H1 (cell line): ENCODE measurements at regions not wholly inside any gene's neighbourhood (a gene's known extent, or its start where the extent isn't known, plus 50 kb on each side); places are given as distances from the start of the nearest gene placed in this dataset.

Experiments used
- CTCF ChIA-PET: fragments of 300-600 bp; sonication (Branson Sonifier 250); formaldehyde crosslinking; loops from one replicate; lab custom pipeline; 2021; ENCODE audit not compliant: partially characterized antibody; lab: Charles Lee
- POLR2A ChIA-PET: fragments of 300-600 bp; sonication (Branson Sonifier 250); formaldehyde crosslinking; loops from one replicate; lab custom pipeline; 2021; ENCODE audit warnings: inconsistent platforms; ENCODE audit not compliant: partially characterized antibody; lab: Charles Lee
- DNase-seq, 2 experiments: peaks; one replicate each; pipeline versions ENCODE4 v3.0.0 to v3.0.0-alpha.2; 2010 to 2022; ENCODE audit warnings: low spot score in 2 of 2, low read depth in 1 of 2, mixed read lengths in 1 of 2
- FAIRE-seq: peaks from 2 replicates; lab custom pipeline; 2011; peaks lifted over from hg19 to GRCh38; lab: Jason Lieb, UNC
- H2AFZ ChIP-seq: 2 replicates; pipeline ENCODE4 v1.8.1; 2012; ENCODE audit warnings: low read length, inconsistent platforms
- H2AK5ac ChIP-seq: 2 replicates; pipeline ENCODE4 v1.6.1; 2013; ENCODE audit warnings: low read depth, low read length
- H2BK120ac ChIP-seq: replicated peaks from 2 replicates; pipeline ENCODE3; 2013; ENCODE audit warnings: low read depth, low read length, inconsistent platforms
- H2BK12ac ChIP-seq: 2 replicates; pipeline ENCODE4 v1.6.1; 2013; ENCODE audit warnings: low read depth, low read length
- H2BK15ac ChIP-seq: 2 replicates; pipeline ENCODE4 v1.6.1; 2013; ENCODE audit warnings: low read length
- H2BK20ac ChIP-seq: 2 replicates; pipeline ENCODE4 v1.6.1; 2013; ENCODE audit warnings: low read length
- H2BK5ac ChIP-seq: 2 replicates; pipeline ENCODE4 v1.6.1; 2013; ENCODE audit warnings: low read depth, low read length
- H3K14ac ChIP-seq: 2 replicates; pipeline ENCODE4 v1.6.1; 2013; ENCODE audit warnings: inconsistent platforms; ENCODE audit not compliant: insufficient read length
- H3K18ac ChIP-seq: 2 replicates; pipeline ENCODE4 v1.6.1; 2013; ENCODE audit warnings: low read length; ENCODE audit errors: extremely low read depth
- H3K23ac ChIP-seq: 2 replicates; pipeline ENCODE4 v1.6.1; 2013; ENCODE audit warnings: inconsistent platforms; ENCODE audit not compliant: insufficient read length
- H3K23me2 ChIP-seq: 2 replicates; pipeline ENCODE4 v1.6.1; 2013; ENCODE audit warnings: low read depth, low read length
- H3K27ac ChIP-seq: 2 replicates; pipeline ENCODE4 v1.6.1; 2011; ENCODE audit warnings: low read depth, low read length, inconsistent platforms
- H3K27me3 ChIP-seq, 4 experiments: replicated peaks in 1 of 4; 1 replicate in 1 of 4; 2 replicates in 3 of 4; pipeline versions ENCODE4 v1.6.1 to v1.8.1; 2011 to 2013; ENCODE audit warnings: low read length in 3 of 4, mild to moderate bottlenecking in 3 of 4, inconsistent platforms in 2 of 4, mixed read lengths in 2 of 4, moderate library complexity in 1 of 4; ENCODE audit not compliant: control insufficient read depth in 3 of 4, insufficient read depth in 3 of 4; ENCODE audit errors: extremely low read depth in 1 of 4
- H3K36me3 ChIP-seq, 4 experiments: 2 replicates each; pipeline versions ENCODE4 v1.6.1 to v1.8.1; 2011 to 2013; ENCODE audit warnings: mild to moderate bottlenecking in 4 of 4, low read length in 3 of 4, moderate library complexity in 2 of 4, control low read depth in 1 of 4, inconsistent platforms in 1 of 4; ENCODE audit not compliant: insufficient read depth in 4 of 4, control insufficient read depth in 2 of 4
- H3K4ac ChIP-seq: replicated peaks from 2 replicates; pipeline ENCODE3; 2013; ENCODE audit warnings: low read length, low read depth, mixed read lengths, inconsistent platforms; ENCODE audit not compliant: insufficient read length
- H3K4me1 ChIP-seq, 4 experiments: replicated peaks in 1 of 4; 1 replicate in 1 of 4; 2 replicates in 3 of 4; pipeline versions ENCODE4 v1.6.1 to v1.8.1; 2011 to 2013; ENCODE audit warnings: low read length in 3 of 4, inconsistent platforms in 2 of 4, mixed read lengths in 1 of 4; ENCODE audit not compliant: insufficient read depth in 4 of 4, control insufficient read depth in 3 of 4
- H3K4me2 ChIP-seq, 2 experiments: 2 replicates each; pipeline versions ENCODE4 v1.6.1 to v1.8.1; 2011 to 2013; ENCODE audit warnings: low read depth in 2 of 2, low read length in 2 of 2, control low read depth in 1 of 2, inconsistent platforms in 1 of 2, mild to moderate bottlenecking in 1 of 2; ENCODE audit not compliant: insufficient read depth in 1 of 2
- H3K4me3 ChIP-seq, 4 experiments: fragments of 200-600, 300-600 bp in 1 of 4; sonication (generic), shearing (Covaris generic), sonication (Bioruptor Twin) in 1 of 4; 2 replicates each; pipeline versions ENCODE4 v1.5.1 to v1.8.1; 2011 to 2016; ENCODE audit warnings: low read length in 4 of 4, low read depth in 3 of 4, control low read depth in 2 of 4, inconsistent platforms in 2 of 4, mild to moderate bottlenecking in 2 of 4, mixed read lengths in 1 of 4, moderate library complexity in 1 of 4; ENCODE audit not compliant: insufficient read depth in 2 of 4; ENCODE audit errors: extremely low read depth in 1 of 4
- H3K56ac ChIP-seq: replicated peaks from 2 replicates; pipeline ENCODE3; 2013; ENCODE audit warnings: low read depth, mild to moderate bottlenecking, mixed read lengths, low read length, inconsistent platforms; ENCODE audit not compliant: insufficient read length
- H3K79me1 ChIP-seq: 2 replicates; pipeline ENCODE4 v1.6.1; 2013; ENCODE audit warnings: low read depth, low read length, control low read depth
- H3K79me2 ChIP-seq, 2 experiments: 2 replicates each; pipeline versions ENCODE4 v1.6.1 to v1.8.1; 2012 to 2013; ENCODE audit warnings: low read length in 2 of 2, mild to moderate bottlenecking in 2 of 2, inconsistent platforms in 1 of 2; ENCODE audit not compliant: insufficient read depth in 2 of 2, control insufficient read depth in 1 of 2
- H3K9ac ChIP-seq, 4 experiments: replicated peaks in 1 of 4; 1 replicate in 1 of 4; 2 replicates in 3 of 4; pipeline versions ENCODE4 v1.6.1 to v1.8.1; 2011 to 2013; ENCODE audit warnings: low read depth in 3 of 4, low read length in 3 of 4, control low read depth in 2 of 4, mild to moderate bottlenecking in 2 of 4, moderate library complexity in 2 of 4, inconsistent platforms in 1 of 4; ENCODE audit errors: extremely low read depth in 1 of 4
- H3K9me3 ChIP-seq, 2 experiments: 2 replicates each; pipeline versions ENCODE4 v1.6.1 to v1.8.1; 2012 to 2013; ENCODE audit warnings: mild to moderate bottlenecking in 2 of 2, moderate library complexity in 2 of 2, control low read depth in 1 of 2, inconsistent platforms in 1 of 2, low read depth in 1 of 2, low read length in 1 of 2, mixed read lengths in 1 of 2; ENCODE audit not compliant: insufficient read depth in 2 of 2
- H4K20me1 ChIP-seq, 2 experiments: replicated peaks in 1 of 2; 2 replicates each; pipeline versions ENCODE3 to v1.8.1; 2011 to 2013; ENCODE audit warnings: inconsistent platforms in 2 of 2, low read length in 2 of 2, mild to moderate bottlenecking in 1 of 2; ENCODE audit not compliant: insufficient read depth in 2 of 2, control insufficient read depth in 1 of 2
- H4K5ac ChIP-seq: 2 replicates; pipeline ENCODE4 v1.6.1; 2013; ENCODE audit warnings: low read length, low read depth, mixed read lengths, inconsistent platforms; ENCODE audit not compliant: insufficient read length
- H4K8ac ChIP-seq: 2 replicates; pipeline ENCODE4 v1.8.0; 2013; ENCODE audit warnings: mild to moderate bottlenecking, moderate library complexity, low read length, inconsistent platforms; ENCODE audit not compliant: insufficient read depth; ENCODE audit errors: extremely low read depth
- H4K91ac ChIP-seq: replicated peaks from 2 replicates; pipeline ENCODE3; 2013; ENCODE audit warnings: low read length, mixed read lengths, inconsistent platforms; ENCODE audit not compliant: insufficient read length
- ASH2L ChIP-seq: fragments of 200-600, 300-600 bp; sonication (generic); IDR thresholded peaks from one replicate; pipeline ENCODE4 v1.7.1; 2017; ENCODE audit warnings: low read length
- CEBPB ChIP-seq: IDR thresholded peaks from 2 replicates; pipeline ENCODE4 v1.6.1; 2012; ENCODE audit warnings: low read depth, low read length
- CREB1 ChIP-seq: IDR thresholded peaks from 2 replicates; pipeline ENCODE4 v1.6.1; 2012; ENCODE audit warnings: inconsistent platforms
- EGR1 ChIP-seq: IDR thresholded peaks from 2 replicates; pipeline ENCODE4 v1.6.1; 2011; ENCODE audit warnings: low read depth, low read length, borderline replicate concordance
- EP300 ChIP-seq, 2 experiments: IDR thresholded peaks; 1 replicate in 1 of 2; 2 replicates in 1 of 2; pipeline ENCODE4 v1.6.1; 2011 to 2012; ENCODE audit warnings: low read depth in 2 of 2, low read length in 2 of 2, mild to moderate bottlenecking in 2 of 2, borderline replicate concordance in 1 of 2, inconsistent platforms in 1 of 2, moderate library complexity in 1 of 2
- KDM5A ChIP-seq: fragments of 200-600 bp; IDR thresholded peaks from 2 replicates; pipeline ENCODE4 v1.7.1; 2012; ENCODE audit warnings: mild to moderate bottlenecking, low read length, inconsistent platforms, mixed read lengths
- MAX ChIP-seq: IDR thresholded peaks from 2 replicates; pipeline ENCODE4 v1.6.1; 2012; ENCODE audit warnings: inconsistent platforms
- SIRT6 ChIP-seq: IDR thresholded peaks from one replicate; pipeline ENCODE4 v1.7.1; 2012; ENCODE audit warnings: low read length, inconsistent platforms
- SP2 ChIP-seq: IDR thresholded peaks from 2 replicates; pipeline ENCODE4 v1.6.1; 2012; ENCODE audit warnings: mild to moderate bottlenecking, low read length, inconsistent platforms
- SUZ12 ChIP-seq: fragments of 200-600 bp; sonication (generic); IDR thresholded peaks from 2 replicates; pipeline ENCODE4 v1.6.1; 2012; ENCODE audit warnings: mild to moderate bottlenecking, inconsistent platforms, low read length, moderate library complexity, mixed read lengths
- TAF1 ChIP-seq: IDR thresholded peaks from 2 replicates; pipeline ENCODE4 v1.6.1; 2011; ENCODE audit warnings: mild to moderate bottlenecking, low read depth, low read length
- ZNF274 ChIP-seq: IDR thresholded peaks from 2 replicates; pipeline ENCODE4 v1.7.0; 2012; ENCODE audit warnings: low read length, borderline replicate concordance; ENCODE audit errors: extremely low read depth
- WGBS, 2 experiments: shearing (Covaris generic) in 1 of 2; methylation state at CpG; one replicate each; pipeline versions ENCODE4 v1.1.6 to v1.1.7; 2013 to 2015; ENCODE audit warnings: low lambda C conversion rate in 2 of 2, mixed read lengths in 2 of 2, inconsistent platforms in 1 of 2, low coverage in 1 of 2, missing lambda C conversion rate in 1 of 2; ENCODE audit not compliant: insufficient replicate concordance in 2 of 2, insufficient coverage in 1 of 2, insufficient read length in 1 of 2; ENCODE audit errors: extremely low coverage in 1 of 2, missing lambda C conversion rate in 1 of 2; 5-methylcytosine and 5-hydroxymethylcytosine counted together

GRCh38 chr14:97626088-97626487 lies 828.9 kb downstream of the VRK1 start:
- no peak for FAIRE-seq
- H3K18ac ChIP-seq, result no peak overlapping the region
- no peaks in the 10 kb centered on the region for H3K23me2 ChIP-seq
- no peak overlapping the region for H3K14ac ChIP-seq
- no peak overlapping the region for H3K56ac ChIP-seq
- TF ChIP-seq SIRT6, result no peak
- TF ChIP-seq TAF1, result no peak
- no peak for TF ChIP-seq EGR1
- TF ChIP-seq MAX, result no peak
- no peak for TF ChIP-seq CREB1
- no peak for TF ChIP-seq CEBPB
- no peak for TF ChIP-seq EP300 (IDR thresholded peaks at IDR 0.05; ENCODE audit: borderline replicate concordance in 1 of 2, low read depth in 2 of 2, low read length in 2 of 2)
- TF ChIP-seq SP2, result no peak
- no peak for TF ChIP-seq ZNF274
- no peak for TF ChIP-seq ASH2L
- no peak for TF ChIP-seq KDM5A
- no peak for TF ChIP-seq SUZ12
- no peak overlapping the region for H2AK5ac ChIP-seq
- no peaks in the 10 kb centered on the region for H3K79me1 ChIP-seq
- H3K4ac ChIP-seq, result no peak overlapping the region
- no peaks in the 10 kb centered on the region for H3K27me3 ChIP-seq
- H4K91ac ChIP-seq, result no peak overlapping the region
- ChIA-PET POLR2A (no interaction called here), CTCF (interaction anchor here (1.1 kb wide), 1 partner anchor 9 kb away, joined by 3 read pairs; no protein-coding TSS in a partner anchor)
- H3K4me3 ChIP-seq, result no peak overlapping the region
- WGBS, 2 experiments, result 96% methylated on average over 4 of the region's 4 CpGs; no CpG with 5 or more reads in 1 of the 2 experiments
- H4K8ac ChIP-seq, result no peak overlapping the region
- no peak overlapping the region for H2BK12ac ChIP-seq
- no peaks in the 10 kb centered on the region for H4K20me1 ChIP-seq
- H2BK20ac ChIP-seq, result no peak overlapping the region
- no peak overlapping the region for H2BK5ac ChIP-seq
- H3K4me1 ChIP-seq, result peaks cover 0 to 5% (median 4%) of the 10 kb centered on the region in 4 experiments; a peak in 4 of 7 replicates
- no peak overlapping the region for H2AFZ ChIP-seq
- H3K36me3 ChIP-seq, result no peaks in the 10 kb centered on the region
- no peak overlapping the region for H3K27ac ChIP-seq
- no peak overlapping the region for H2BK120ac ChIP-seq
- no peak for DNase-seq
- no peak overlapping the region for H4K5ac ChIP-seq
- H3K9me3 ChIP-seq, result no peaks in the 10 kb centered on the region
- H3K79me2 ChIP-seq, result no peaks in the 10 kb centered on the region
- no peak overlapping the region for H3K9ac ChIP-seq
- no peak overlapping the region for H2BK15ac ChIP-seq
- H3K4me2 ChIP-seq, result no peak overlapping the region
- no peak overlapping the region for H3K23ac ChIP-seq
